Stimulated activated CD4-positive, alpha-beta T cell treated with anti-CD3 and anti-CD28 coated beads, Interleukin-15, amount 100 ng/mL, for 24 hours (primary cell): ENCODE measurements at regions not wholly inside any gene's neighbourhood (a gene's known extent, or its start where the extent isn't known, plus 50 kb on each side); places are given as distances from the start of the nearest gene placed in this dataset.
"Not testable (repeated sequence)": the region's sequence is repeated elsewhere in the genome, so short reads cannot be mapped to it uniquely, and the experiment has no call there.

Experiments used
- DNase-seq: peaks from one replicate; pipeline ENCODE4 v3.0.0-alpha.2; 2020

- no peak for DNase-seq
Measured at GRCh38 chr2:115904516-115904915, 1462.1 kb downstream of the DPP10 start.

- no peak for DNase-seq
Measured at GRCh38 chr2:115908731-115909130, 1466.3 kb downstream of the DPP10 start.

- no peak for DNase-seq
Measured at GRCh38 chr2:115910270-115910669, 1467.8 kb downstream of the DPP10 start.

- DNase-seq: no peak
Measured at GRCh38 chr2:115913921-115914320, 1471.5 kb downstream of the DPP10 start.

GRCh38 chr2:115921541-115921940 lies 1479.1 kb downstream of the DPP10 start:
- no peak for DNase-seq

GRCh38 chr2:115939902-115940301 lies 1497.5 kb downstream of the DPP10 start:
- no peak for DNase-seq

- no peak for DNase-seq
Measured at GRCh38 chr2:115942800-115943199, 1500.4 kb downstream of the DPP10 start.

- DNase-seq: no peak
Measured at GRCh38 chr2:115946341-115946740, 1503.9 kb downstream of the DPP10 start.

GRCh38 chr2:115946891-115947290 lies 1504.5 kb downstream of the DPP10 start:
- no peak for DNase-seq

GRCh38 chr2:115976916-115977315 lies 1534.5 kb downstream of the DPP10 start:
- DNase-seq: no peak

- DNase-seq: no peak
Measured at GRCh38 chr2:115999039-115999438, 1556.6 kb downstream of the DPP10 start.

GRCh38 chr2:116023026-116023425 lies 1580.6 kb downstream of the DPP10 start:
- no peak for DNase-seq

- not testable (repeated sequence) for DNase-seq
Measured at GRCh38 chr2:116038758-116039157, 1596.3 kb downstream of the DPP10 start.

GRCh38 chr2:116042530-116042929 lies 1600.1 kb downstream of the DPP10 start:
- DNase-seq: no peak

GRCh38 chr2:116057538-116057937 lies 1615.1 kb downstream of the DPP10 start:
- DNase-seq: no peak

- no peak for DNase-seq
Measured at GRCh38 chr2:116061023-116061422, 1618.6 kb downstream of the DPP10 start.

GRCh38 chr2:116073731-116074130 lies 1631.3 kb downstream of the DPP10 start:
- no peak for DNase-seq

- DNase-seq: no peak
Measured at GRCh38 chr2:116074161-116074560, 1631.7 kb downstream of the DPP10 start.

GRCh38 chr2:116088236-116088635 lies 1645.8 kb downstream of the DPP10 start:
- no peak for DNase-seq

- peak; percentile 1 for DNase-seq
Measured at GRCh38 chr2:116094196-116094595, 1651.8 kb downstream of the DPP10 start.

- DNase-seq: no peak
Measured at GRCh38 chr2:116095636-116096035, 1653.2 kb downstream of the DPP10 start.

- DNase-seq: no peak
Measured at GRCh38 chr2:116098049-116098448, 1655.6 kb downstream of the DPP10 start.

GRCh38 chr2:116109471-116109870 lies 1667.0 kb downstream of the DPP10 start:
- no peak for DNase-seq

GRCh38 chr2:116117845-116118244 lies 1675.4 kb downstream of the DPP10 start:
- no peak for DNase-seq

GRCh38 chr2:116132833-116133232 lies 1681.7 kb upstream of the DDX18 start:
- DNase-seq: no peak

GRCh38 chr2:116133381-116133942 lies 1681.0 kb upstream of the DDX18 start:
- DNase-seq: no peak
